GM18909 (cell line): ENCODE measurements at regions not wholly inside any gene's neighbourhood (a gene's known extent, or its start where the extent isn't known, plus 50 kb on each side); places are given as distances from the start of the nearest gene placed in this dataset.
"Not testable (repeated sequence)": the region's sequence is repeated elsewhere in the genome, so short reads cannot be mapped to it uniquely, and the experiment has no call there.

ENCODE experiments used
- ATAC-seq: cut with Tn5 transposase; IDR thresholded peaks from one replicate; pipeline ENCODE4 v1.9.1; 2021; ENCODE audit warnings: mild to moderate bottlenecking; ENCODE audit not compliant: unreplicated experiment, poor library complexity

- ATAC-seq = no peak
Measured at GRCh38 chr9:129310666-129311350, 132.7 kb upstream of the IER5L start.

- no peak for ATAC-seq
Measured at GRCh38 chr9:129309906-129310305, 131.8 kb upstream of the IER5L start.

GRCh38 chr9:129309041-129309430, 131.0 kb upstream of the IER5L start:
- ATAC-seq = no peak

DNA sequence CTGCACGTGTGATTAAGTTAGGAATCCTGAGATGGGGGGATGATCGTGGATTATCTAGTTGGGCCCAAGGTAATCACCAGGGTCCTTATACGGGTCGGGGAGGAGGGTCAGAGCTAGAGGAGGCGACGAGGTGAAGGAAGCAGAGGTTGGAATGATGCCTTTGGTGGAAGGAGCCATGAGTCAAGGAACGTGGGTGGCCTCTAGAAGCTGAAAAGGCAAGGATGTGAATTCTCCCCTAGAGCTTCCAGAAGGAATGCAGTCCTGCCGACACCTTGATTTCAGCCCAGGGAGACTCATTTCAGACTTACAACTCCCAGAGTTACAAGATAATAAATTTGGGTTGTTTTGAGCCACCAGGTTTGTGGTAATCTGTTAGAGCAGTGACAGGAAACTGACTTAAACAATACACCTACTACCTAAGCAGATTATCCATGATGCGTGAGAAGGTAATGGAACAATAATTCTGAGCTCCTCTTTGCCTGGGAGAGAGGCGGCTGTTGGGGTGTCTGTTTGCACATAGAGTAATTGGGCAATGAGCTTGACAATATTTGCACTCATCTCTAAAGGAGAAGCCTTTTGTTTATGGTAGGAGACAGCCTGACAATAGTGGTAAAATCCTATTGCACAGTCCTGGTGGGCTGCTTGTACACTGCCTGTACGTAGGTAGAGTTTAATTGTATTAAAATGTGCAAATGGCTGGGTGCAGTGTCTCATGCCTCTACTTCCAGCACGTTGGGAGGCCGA, 129.3 kb upstream of the IER5L start:
- ATAC-seq = no peak

DNA sequence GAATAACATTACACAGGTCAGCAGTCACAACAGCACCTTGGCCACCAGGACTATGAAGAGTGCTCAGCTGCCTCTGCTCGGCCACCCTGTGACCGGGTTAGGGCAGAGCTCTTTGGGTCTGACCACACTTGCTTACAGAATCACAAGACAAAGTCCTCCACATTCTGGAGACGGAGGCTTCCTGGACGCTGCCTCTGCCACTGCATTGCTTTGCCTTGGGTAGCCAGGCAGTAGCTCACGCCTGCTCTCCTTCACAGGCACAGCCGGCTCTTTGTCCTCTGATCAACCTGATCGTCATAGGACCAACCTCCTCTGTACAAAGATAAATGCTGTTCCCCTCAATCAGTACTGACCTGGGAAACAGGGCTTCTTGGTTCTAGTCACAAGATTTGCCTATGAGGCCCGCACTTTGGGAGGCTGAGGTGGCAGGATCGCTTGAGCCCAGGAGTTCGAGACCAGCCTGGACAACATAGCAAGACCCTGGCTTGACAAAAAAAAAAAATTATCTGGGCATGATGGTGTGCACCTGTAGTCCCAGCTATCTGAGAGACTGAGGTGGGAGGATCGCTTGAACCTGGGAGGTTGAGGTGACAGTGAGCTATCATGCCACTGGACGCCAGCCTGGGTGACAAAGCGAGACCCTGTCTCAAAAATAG, 128.4 kb upstream of the IER5L start:
- no peak for ATAC-seq

DNA sequence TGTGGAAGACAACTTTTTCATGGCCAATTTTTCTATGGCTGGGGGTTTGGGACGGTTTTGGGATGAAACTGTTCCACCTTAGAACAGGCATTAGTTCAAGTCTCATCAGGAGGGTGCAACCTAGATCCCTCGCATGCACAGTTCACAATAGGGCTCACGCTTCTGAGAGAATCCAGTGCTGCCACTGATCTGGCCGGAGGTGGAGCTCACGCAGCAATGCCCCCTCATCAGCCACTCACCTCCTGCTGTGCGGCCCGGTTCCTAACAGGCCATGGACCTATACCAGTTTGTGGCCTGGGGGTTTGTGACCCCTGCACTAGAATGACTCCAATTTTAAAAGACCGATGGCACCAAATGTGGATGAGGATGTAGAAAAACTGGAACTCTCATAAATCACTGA, 127.2 kb upstream of the IER5L start:
- no peak for ATAC-seq

DNA sequence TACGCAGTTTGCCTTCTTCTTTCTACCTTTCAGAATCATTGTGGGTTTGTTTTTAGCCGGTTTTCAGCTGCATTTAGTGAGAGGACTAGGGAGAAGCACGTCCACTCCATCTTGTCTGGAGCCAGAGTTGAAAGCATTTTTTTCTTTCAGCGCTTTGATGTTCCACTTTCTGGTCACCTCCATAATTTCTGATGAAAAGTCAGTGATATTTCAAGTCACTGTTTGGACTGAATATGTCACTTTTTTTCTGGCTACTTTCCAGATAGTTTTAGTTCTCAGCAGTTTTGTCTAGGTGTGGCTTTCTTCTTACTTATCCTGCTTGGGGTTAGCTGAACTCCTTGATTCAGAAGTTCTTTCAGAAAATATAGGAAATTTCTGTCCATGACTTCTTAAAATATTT, 123.9 kb upstream of the IER5L start:
- no peak for ATAC-seq

- not testable (repeated sequence) for ATAC-seq
Measured at GRCh38 chr9:129296195-129296594, 118.1 kb upstream of the IER5L start.

DNA sequence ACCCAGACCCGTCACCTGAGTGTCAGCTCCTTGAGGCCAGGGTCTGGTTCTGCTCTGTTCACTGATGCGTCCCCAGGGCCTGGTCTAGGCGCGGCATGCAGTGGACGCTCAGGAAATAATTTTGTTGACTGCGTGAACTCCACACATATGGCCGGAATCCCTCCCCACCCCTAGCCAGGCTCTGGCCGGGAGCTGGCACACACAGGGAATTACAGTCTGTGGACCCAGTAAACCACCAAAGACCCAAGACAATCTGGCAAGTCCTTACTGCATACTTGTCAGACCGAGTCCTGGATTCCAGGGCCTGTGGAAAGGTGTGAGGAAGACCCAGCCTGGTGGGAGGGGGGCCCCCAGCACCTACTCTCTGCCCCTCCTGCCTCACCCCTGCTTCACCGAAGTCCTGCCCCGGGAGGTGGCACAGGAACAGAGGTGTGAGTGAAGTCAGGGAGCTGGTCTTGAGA, 113.0 kb upstream of the IER5L start:
- ATAC-seq = no peak

DNA sequence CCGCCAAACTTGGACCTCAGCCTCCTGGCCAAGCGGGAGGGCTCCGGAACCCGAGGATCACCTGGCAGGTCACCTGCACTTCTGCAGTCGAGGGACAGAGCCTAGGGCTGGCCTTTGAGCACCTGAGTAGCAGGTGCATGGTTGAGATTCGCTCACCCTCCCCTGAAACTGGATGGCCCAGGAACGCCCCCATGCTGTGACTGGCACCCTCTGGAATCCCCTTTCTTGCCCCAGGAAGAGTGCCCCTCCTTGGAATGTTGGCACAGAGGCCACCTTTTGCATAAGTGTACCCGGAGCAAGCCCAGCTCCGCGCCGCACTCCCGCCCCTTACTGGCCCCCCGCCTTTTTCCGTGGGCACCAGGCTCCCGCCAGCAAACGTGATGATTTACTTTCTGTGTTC, 112.5 kb upstream of the IER5L start:
- no peak for ATAC-seq

DNA sequence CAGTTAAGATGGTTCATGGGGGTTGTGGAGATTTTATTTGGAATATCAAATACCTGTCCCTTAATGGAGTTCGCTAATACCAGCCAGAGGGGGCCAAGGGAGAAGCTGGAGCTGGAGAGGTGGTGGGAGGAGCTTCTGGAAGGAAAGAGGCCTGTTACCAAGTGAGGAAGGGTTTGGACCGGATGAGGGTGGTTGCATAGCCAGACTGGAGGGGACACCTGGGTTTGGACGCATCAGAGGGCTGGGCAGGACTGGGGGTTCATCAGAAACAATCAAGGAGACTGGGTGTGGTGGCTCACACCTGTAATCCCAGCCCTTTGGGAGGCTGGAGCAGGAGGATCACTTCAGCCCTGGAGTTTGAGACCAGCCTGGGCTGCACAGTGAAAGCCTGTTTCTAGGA, 111.8 kb upstream of the IER5L start:
- no peak for ATAC-seq

GRCh38 chr9:129289131-129289731, 111.2 kb upstream of the IER5L start:
- ATAC-seq = no peak

- ATAC-seq = no peak
Measured at GRCh38 chr9:129287619-129288305, 109.7 kb upstream of the IER5L start.

DNA sequence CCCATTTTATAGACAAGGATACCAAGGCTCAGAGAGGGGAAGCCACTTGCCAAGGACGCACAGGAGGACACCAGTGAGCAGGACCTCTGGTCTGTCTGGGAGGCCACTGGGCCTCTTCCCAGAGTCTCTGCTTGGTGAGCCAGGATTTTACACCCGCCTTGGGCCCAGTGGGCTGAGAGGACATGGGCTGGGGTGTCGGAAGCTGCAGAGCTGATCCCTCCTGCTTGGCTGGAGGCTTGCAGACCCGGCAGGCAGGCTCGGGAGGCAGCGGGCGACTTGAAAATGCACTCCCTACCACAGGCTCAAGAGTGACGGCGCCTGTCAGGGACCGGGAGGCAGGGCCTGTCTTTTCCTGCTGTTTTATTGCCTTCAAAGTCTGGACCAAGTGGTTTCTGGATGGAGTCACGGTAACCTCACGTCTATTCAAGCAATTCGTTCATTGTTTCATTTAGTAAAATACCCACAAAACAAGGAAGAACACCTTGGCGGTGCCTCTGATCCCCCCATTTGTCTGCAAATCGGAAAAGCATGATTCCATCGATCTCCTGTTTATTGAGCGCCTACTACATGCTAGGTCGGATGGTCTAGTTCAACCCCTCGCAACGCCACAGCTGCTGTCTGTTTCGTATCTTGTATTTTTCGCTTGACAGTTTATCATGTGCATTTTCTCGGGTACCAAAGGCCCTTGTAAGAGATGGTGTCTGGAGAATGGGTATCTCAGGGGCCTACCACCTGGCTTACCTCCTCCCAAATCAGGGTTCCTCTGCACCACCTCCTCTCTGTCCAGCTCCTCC, 108.1 kb upstream of the IER5L start:
- no peak for ATAC-seq

DNA sequence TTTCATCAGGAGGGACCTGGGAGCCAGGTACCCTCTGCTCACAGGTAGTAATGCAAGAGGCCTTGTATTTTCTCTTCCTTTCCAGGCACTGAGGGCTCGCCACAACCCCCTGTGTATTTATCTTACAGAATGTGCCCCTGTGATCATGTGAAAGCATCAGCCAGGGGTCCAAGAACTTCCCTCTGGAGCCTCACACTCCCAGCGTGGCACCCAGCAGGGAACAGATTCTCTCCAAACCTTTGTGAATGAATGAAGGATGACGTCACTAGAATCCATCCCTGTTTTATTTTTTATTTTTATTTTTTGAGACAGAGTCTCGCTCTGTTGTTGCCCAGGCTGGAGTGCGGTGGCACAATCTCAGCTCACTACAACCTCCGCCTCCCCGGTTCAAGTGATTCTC, 107.3 kb upstream of the IER5L start:
- ATAC-seq = no peak

- ATAC-seq = no peak
Measured at GRCh38 chr9:129284607-129285291, 106.7 kb upstream of the IER5L start.

DNA sequence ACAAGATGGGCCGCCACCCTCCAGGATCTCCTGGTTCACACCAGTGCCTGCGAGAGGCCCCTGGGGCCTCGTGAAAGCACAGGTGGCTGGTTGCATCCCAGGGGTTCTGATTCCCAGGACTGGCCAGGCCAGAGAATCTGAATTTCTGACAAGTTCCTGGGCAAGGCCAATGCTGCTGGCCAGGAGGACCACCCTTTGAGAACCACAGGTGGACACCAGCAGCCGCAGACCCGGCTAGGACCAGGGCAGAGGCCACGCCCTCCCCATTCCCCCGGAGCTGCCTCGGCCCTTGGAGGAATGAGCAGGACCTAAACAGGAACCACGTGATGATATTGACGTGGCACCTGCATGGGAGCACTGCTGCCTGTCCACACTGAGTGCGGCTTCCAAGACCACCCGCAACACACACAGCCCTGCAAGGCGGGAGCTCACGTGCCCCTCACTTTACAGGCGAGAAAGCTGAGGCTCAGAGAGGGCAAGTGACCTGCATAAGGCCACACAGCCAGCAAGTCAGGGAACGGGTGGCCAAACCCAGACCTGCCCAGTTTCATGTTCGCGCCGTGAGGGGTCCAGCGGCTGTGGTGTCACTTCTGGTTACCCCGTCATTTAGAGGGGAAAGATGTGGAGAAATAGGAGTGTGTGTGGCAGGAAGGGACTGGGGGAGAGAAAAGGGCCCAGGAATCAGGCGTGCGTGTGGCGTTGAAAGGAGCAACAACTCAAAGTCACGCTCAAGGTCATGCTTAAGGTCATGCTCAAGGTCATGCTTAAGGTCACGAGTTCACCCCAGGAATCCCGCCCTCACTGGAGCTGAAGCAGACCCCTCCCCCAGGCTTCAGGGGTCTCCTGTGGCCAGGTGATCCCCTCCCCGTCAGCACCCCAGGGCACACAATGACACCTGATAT, 105.9 kb upstream of the IER5L start:
- ATAC-seq = no peak

DNA sequence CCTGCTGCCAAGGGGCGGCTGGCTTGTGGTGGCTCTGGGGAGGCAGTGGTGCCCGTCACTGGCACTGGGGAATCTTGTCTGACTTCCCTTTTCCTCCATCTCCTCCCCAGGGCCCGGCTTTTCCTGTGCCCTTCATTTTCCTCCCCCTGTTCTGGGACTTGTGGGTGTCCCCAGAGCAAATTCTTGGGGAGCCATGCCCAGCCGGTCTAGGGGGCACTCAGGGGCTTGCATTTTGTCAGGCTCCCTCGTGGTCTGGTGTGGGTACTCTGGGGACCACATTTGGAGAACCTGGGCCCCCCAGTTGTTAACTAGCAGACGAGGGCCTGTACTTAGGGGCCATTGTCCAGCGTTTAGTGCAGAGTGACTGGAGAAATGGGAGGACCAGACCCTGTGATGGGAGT, 105.2 kb upstream of the IER5L start:
- no peak for ATAC-seq
